ENCODE measurements at regions not wholly inside any gene's neighbourhood (a gene's known extent, or its start where the extent isn't known, plus 50 kb on each side); places are given as distances from the start of the nearest gene placed in this dataset.
A peak's percentile ranks its signal among the peaks of the same experiment; 100 is the strongest.

- TF ChIP-seq POLR2A (IDR thresholded peaks at IDR 0.05) (no peak), CTCF (IDR thresholded peaks at IDR 0.05) (no peak)
- Histone ChIP-seq H3K36me3 (replicated peaks in 1 of 2; ENCODE audit: insufficient read depth in 1 of 2, low read depth in 2 of 2) (no peaks in the 10 kb centered on the region), H3K4me1 (peaks cover 9% of the 10 kb centered on the region), H3K27ac (no peak overlapping the region), H3K4me3 (no peak overlapping the region), H3K9me3 (no peaks in the 10 kb centered on the region), H3K27me3 (no peaks in the 10 kb centered on the region)
- intact Hi-C loops (cut with DNase I) = no loop called here
- ATAC-seq = no peak
- WGBS, 2 donors = 81 to 84% methylated on average over 5 of the region's 5 CpGs
- no peak for DNase-seq
Observed at GRCh38 chr14:50051706-50052105, 64.7 kb downstream of the VCPKMT start.

- no peak for TF ChIP-seq POLR2A (IDR thresholded peaks at IDR 0.05)
- TF ChIP-seq CTCF (IDR thresholded peaks at IDR 0.05) = no peak
- no peak for DNase-seq
- H3K9me3 ChIP-seq = no peaks in the 10 kb centered on the region
- no peaks in the 10 kb centered on the region for H3K36me3 ChIP-seq (replicated peaks in 1 of 2; ENCODE audit: insufficient read depth in 1 of 2, low read depth in 2 of 2)
- peaks cover 1% of the 10 kb centered on the region for H3K4me1 ChIP-seq
- no peaks in the 10 kb centered on the region for H3K27me3 ChIP-seq
- no peak for ATAC-seq
- no peak overlapping the region for H3K27ac ChIP-seq
- intact Hi-C loops (cut with DNase I) = no loop called here
- no peak overlapping the region for H3K4me3 ChIP-seq
- 84 to 86% methylated on average over 11 of the region's 11 CpGs for WGBS, 2 donors
Observed at GRCh38 chr14:50052517-50052916, 63.9 kb downstream of the VCPKMT start.

GRCh38 chr14:50053935-50054334, 62.4 kb downstream of the VCPKMT start:
- intact Hi-C loops (cut with DNase I) = no loop called here
- ATAC-seq (no peak), DNase-seq (no peak)
- no peaks in the 10 kb centered on the region for H3K9me3 ChIP-seq
- no peaks in the 10 kb centered on the region for H3K4me1 ChIP-seq
- H3K27ac ChIP-seq = no peak overlapping the region
- H3K4me3 ChIP-seq = no peak overlapping the region
- no peak for TF ChIP-seq POLR2A (IDR thresholded peaks at IDR 0.05)
- no peak for TF ChIP-seq CTCF (IDR thresholded peaks at IDR 0.05)
- no peaks in the 10 kb centered on the region for H3K27me3 ChIP-seq
- 56 to 83% methylated on average over 2 of the region's 2 CpGs for WGBS, 2 donors
- H3K36me3 ChIP-seq (replicated peaks in 1 of 2; ENCODE audit: insufficient read depth in 1 of 2, low read depth in 2 of 2) = no peaks in the 10 kb centered on the region

GRCh38 chr14:50055461-50056228, 60.7 kb downstream of the VCPKMT start:
- DNase-seq (peak in 1 of 4 donors; percentile 47), ATAC-seq (peak; percentile 30)
- no peak overlapping the region for H3K27ac ChIP-seq
- H3K27me3 ChIP-seq = no peaks in the 10 kb centered on the region
- peaks cover 5% of the 10 kb centered on the region for H3K4me1 ChIP-seq
- peak in 3 of 7 experiments; percentile 12 to 20 (median 17) for TF ChIP-seq CTCF (IDR thresholded peaks at IDR 0.05)
- no peak for TF ChIP-seq POLR2A (IDR thresholded peaks at IDR 0.05)
- no peaks in the 10 kb centered on the region for H3K9me3 ChIP-seq
- no peak overlapping the region for H3K4me3 ChIP-seq
- WGBS, 2 donors = 58 to 61% methylated on average over 14 of the region's 14 CpGs
- no peaks in the 10 kb centered on the region for H3K36me3 ChIP-seq (replicated peaks in 1 of 2; ENCODE audit: insufficient read depth in 1 of 2, low read depth in 2 of 2)
- intact Hi-C loops (cut with DNase I) = no loop called here

GRCh38 chr14:50056435-50056834, 59.9 kb downstream of the VCPKMT start:
- no peak for TF ChIP-seq POLR2A (IDR thresholded peaks at IDR 0.05)
- no peak for TF ChIP-seq CTCF (IDR thresholded peaks at IDR 0.05)
- Histone ChIP-seq H3K27me3 (no peaks in the 10 kb centered on the region), H3K4me1 (peaks cover 13% of the 10 kb centered on the region), H3K9me3 (no peaks in the 10 kb centered on the region), H3K4me3 (no peak overlapping the region), H3K27ac (no peak overlapping the region), H3K36me3 (replicated peaks in 1 of 2; ENCODE audit: insufficient read depth in 1 of 2, low read depth in 2 of 2) (no peaks in the 10 kb centered on the region)
- DNase-seq (no peak), ATAC-seq (no peak)
- intact Hi-C loops (cut with DNase I) = no loop called here
- WGBS, 2 donors = 63 to 75% methylated on average over 10 to 16 of the region's 16 CpGs

Data from body of pancreas (tissue), 4 donors.